ENCODE measurements at regions not wholly inside any gene's neighbourhood (a gene's known extent, or its start where the extent isn't known, plus 50 kb on each side); places are given as distances from the start of the nearest gene placed in this dataset.

DNA sequence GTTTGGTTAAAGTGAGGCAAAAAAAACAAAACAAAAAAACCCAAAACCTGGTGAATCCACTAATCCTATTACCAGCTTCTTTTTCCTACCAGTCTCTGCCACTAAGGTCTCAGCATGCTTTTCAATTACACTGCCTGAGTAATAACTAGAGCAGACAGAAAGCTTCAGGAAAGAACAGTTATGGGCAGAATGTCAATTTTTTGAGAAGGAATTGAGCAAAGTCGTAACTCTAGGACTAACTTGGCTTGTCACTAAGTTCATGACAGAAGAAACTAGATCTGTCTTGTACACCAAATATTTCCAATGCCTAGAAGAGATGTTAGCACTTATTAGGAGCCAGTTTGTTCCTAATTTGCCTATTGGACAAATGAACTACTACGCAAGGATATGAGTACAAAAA, 148.8 kb upstream of the CNOT2 start:
- Histone ChIP-seq H3K9ac (ENCODE audit: low read length) (no peak overlapping the region), H4K20me1 (ENCODE audit: insufficient read depth, low read length) (no peaks in the 10 kb centered on the region), H3K27ac (ENCODE audit: low read depth, low read length, poor library complexity, severe bottlenecking) (no peak overlapping the region), H3K4me1 (ENCODE audit: insufficient read depth, low read length, severe bottlenecking) (peaks cover 7% of the 10 kb centered on the region), H3K27me3 (ENCODE audit: insufficient read depth, low read length) (no peaks in the 10 kb centered on the region), H3F3A (ENCODE audit: insufficient read depth, low read length) (0 out of 2 replicates have a peak, but pooled peaks cover 2% of the 10 kb centered on the region), H3K9me3 (ENCODE audit: low read length) (no peaks in the 10 kb centered on the region), H3K79me2 (ENCODE audit: insufficient read depth, low read length) (no peaks in the 10 kb centered on the region), H3K4me2 (ENCODE audit: low read length) (no peak overlapping the region), H3K36me3 (ENCODE audit: insufficient read depth, low read length) (no peaks in the 10 kb centered on the region), H2AFZ (ENCODE audit: low read length) (no peak overlapping the region; the same call in 1 of the 2 replicates), H3K9me2 (ENCODE audit: low read depth, low read length) (no peaks in the 10 kb centered on the region), H3K4me3 (ENCODE audit: low read depth, low read length, poor library complexity, severe bottlenecking) (no peak overlapping the region)
- TF ChIP-seq, protein P1, sequence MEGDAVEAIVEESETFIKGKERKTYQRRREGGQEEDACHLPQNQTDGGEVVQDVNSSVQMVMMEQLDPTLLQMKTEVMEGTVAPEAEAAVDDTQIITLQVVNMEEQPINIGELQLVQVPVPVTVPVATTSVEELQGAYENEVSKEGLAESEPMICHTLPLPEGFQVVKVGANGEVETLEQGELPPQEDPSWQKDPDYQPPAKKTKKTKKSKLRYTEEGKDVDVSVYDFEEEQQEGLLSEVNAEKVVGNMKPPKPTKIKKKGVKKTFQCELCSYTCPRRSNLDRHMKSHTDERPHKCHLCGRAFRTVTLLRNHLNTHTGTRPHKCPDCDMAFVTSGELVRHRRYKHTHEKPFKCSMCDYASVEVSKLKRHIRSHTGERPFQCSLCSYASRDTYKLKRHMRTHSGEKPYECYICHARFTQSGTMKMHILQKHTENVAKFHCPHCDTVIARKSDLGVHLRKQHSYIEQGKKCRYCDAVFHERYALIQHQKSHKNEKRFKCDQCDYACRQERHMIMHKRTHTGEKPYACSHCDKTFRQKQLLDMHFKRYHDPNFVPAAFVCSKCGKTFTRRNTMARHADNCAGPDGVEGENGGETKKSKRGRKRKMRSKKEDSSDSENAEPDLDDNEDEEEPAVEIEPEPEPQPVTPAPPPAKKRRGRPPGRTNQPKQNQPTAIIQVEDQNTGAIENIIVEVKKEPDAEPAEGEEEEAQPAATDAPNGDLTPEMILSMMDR (IDR thresholded peaks at IDR 0.05; ENCODE audit: low read length) = no peak
- no peak for TF ChIP-seq EZH2 (IDR thresholded peaks at IDR 0.05; ENCODE audit: borderline replicate concordance, low read length)

DNA sequence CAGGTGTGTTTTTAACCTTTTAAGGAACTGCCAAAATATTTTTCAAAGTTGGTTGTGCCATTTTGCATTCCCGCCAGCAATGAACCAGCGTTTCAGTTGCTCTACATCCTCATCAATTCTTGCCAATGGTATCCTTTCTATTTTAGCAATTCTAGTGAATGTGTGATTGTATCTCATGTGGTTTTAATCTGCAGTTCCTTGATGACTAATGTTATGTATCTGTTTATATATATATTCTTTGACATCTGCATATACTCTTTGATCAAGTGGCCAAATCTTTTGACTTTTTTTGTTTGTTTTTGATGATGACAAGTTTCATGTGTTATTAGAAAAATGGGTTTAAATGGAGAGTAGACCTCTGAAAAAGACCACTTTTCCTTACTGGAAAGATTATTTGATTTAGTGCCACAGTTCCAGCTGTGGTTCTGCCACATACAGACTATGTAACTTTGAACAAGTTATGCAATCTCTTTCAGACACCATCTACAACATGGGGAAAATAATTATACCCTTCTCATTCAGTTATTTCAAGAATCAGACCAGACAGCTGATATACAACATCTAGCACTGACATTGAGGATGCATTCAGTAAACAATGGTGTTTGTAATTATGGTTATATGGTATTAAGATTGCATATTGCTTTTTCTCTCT, 146.3 kb upstream of the CNOT2 start:
- Histone ChIP-seq H3K9me3 (ENCODE audit: low read length) (no peaks in the 10 kb centered on the region), H3K27me3 (ENCODE audit: insufficient read depth, low read length) (no peaks in the 10 kb centered on the region)
- TF ChIP-seq, protein P1 (IDR thresholded peaks at IDR 0.05; ENCODE audit: low read length) = no peak
- TF ChIP-seq EZH2 (IDR thresholded peaks at IDR 0.05; ENCODE audit: borderline replicate concordance, low read length) = no peak

DNA sequence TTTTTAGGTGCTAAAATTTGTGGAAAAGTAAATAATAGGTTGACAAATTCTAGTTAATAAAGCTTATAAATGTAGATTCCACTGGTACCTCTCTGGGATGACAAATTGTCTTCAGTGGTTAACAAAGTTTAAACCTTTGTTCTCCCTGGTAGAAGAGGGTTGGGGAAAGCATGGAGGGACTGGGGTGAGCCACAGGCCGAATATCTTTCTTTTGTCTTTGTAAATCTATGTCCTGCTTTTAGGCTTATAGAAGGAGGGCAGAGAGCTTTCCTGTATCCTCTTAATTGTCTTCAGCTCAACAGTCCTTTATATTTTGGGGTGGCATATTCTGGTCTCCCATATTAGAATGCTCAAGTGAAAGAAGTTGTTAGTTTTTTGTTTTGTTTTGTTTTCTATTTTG, 142.2 kb upstream of the CNOT2 start:
- Histone ChIP-seq H3K4me2 (ENCODE audit: low read length) (no peak overlapping the region), H3K27me3 (ENCODE audit: insufficient read depth, low read length) (no peaks in the 10 kb centered on the region), H3K79me2 (ENCODE audit: insufficient read depth, low read length) (no peaks in the 10 kb centered on the region), H3K36me3 (ENCODE audit: insufficient read depth, low read length) (no peaks in the 10 kb centered on the region), H3K9me3 (ENCODE audit: low read length) (no peaks in the 10 kb centered on the region), H3K9me2 (ENCODE audit: low read depth, low read length) (no peaks in the 10 kb centered on the region), H3K4me1 (ENCODE audit: insufficient read depth, low read length, severe bottlenecking) (peaks cover 6% of the 10 kb centered on the region), H3K9ac (ENCODE audit: low read length) (no peak overlapping the region), H3K27ac (ENCODE audit: low read depth, low read length, poor library complexity, severe bottlenecking) (no peak overlapping the region), H3F3A (ENCODE audit: insufficient read depth, low read length) (0 out of 2 replicates have a peak, but pooled peaks cover under 1% of the 10 kb centered on the region), H2AFZ (ENCODE audit: low read length) (no peak overlapping the region), H3K4me3 (ENCODE audit: low read depth, low read length, poor library complexity, severe bottlenecking) (no peak overlapping the region), H4K20me1 (ENCODE audit: insufficient read depth, low read length) (no peaks in the 10 kb centered on the region)
- TF ChIP-seq, protein P1 (IDR thresholded peaks at IDR 0.05; ENCODE audit: low read length) = no peak
- no peak for TF ChIP-seq EZH2 (IDR thresholded peaks at IDR 0.05; ENCODE audit: borderline replicate concordance, low read length)

More for the DNA sequence above, 146.3 kb upstream of the CNOT2 start:
- Histone ChIP-seq H3K4me1 (ENCODE audit: insufficient read depth, low read length, severe bottlenecking) (peaks cover 6% of the 10 kb centered on the region), H3K4me2 (ENCODE audit: low read length) (no peak overlapping the region), H3F3A (ENCODE audit: insufficient read depth, low read length) (0 out of 2 replicates have a peak, but pooled peaks cover 2% of the 10 kb centered on the region), H3K79me2 (ENCODE audit: insufficient read depth, low read length) (no peaks in the 10 kb centered on the region), H3K27ac (ENCODE audit: low read depth, low read length, poor library complexity, severe bottlenecking) (no peak overlapping the region), H3K9ac (ENCODE audit: low read length) (no peak overlapping the region), H2AFZ (ENCODE audit: low read length) (no peak overlapping the region), H4K20me1 (ENCODE audit: insufficient read depth, low read length) (no peaks in the 10 kb centered on the region), H3K9me2 (ENCODE audit: low read depth, low read length) (no peaks in the 10 kb centered on the region), H3K36me3 (ENCODE audit: insufficient read depth, low read length) (no peaks in the 10 kb centered on the region), H3K4me3 (ENCODE audit: low read depth, low read length, poor library complexity, severe bottlenecking) (no peak overlapping the region)

Measured in OCI-LY1 (cell line).